ENCODE measurements at regions not wholly inside any gene's neighbourhood (a gene's known extent, or its start where the extent isn't known, plus 50 kb on each side); places are given as distances from the start of the nearest gene placed in this dataset.

DNA sequence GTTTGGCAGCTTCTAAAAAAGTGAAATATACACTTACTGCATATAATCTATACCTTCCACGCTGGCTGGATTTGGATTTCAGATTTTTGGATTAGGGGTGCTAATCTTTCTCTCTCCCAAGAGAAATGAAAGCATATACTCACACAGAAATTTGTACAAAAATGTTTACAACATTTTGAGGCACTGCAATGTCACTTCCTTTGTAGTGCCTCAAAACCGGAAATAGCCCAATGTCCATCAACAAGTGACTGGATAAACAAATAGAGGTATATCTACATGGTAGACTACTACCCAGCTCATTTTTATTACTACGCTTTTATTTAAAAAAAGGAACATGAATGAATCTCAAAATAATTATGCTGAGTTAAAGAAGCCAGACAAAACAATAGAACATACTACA lies 74.0 kb upstream of the MIER3 start:
- ATAC-seq = no peak
- Mint-ChIP-seq H3K9me3 (peaks cover 15% of the 10 kb centered on the region), H3K36me3 (no peaks in the 10 kb centered on the region), H3K4me1 (no peaks in the 10 kb centered on the region), H3K27ac (no peak overlapping the region), H3K4me3 (no peak overlapping the region), H3K27me3 (ENCODE audit: low read depth) (no peaks in the 10 kb centered on the region)
- ChIA-PET CTCF (no interaction called here), POLR2A (no interaction called here)
- no peak for DNase-seq (ENCODE audit: low spot score)
- TF ChIP-seq, protein P1, sequence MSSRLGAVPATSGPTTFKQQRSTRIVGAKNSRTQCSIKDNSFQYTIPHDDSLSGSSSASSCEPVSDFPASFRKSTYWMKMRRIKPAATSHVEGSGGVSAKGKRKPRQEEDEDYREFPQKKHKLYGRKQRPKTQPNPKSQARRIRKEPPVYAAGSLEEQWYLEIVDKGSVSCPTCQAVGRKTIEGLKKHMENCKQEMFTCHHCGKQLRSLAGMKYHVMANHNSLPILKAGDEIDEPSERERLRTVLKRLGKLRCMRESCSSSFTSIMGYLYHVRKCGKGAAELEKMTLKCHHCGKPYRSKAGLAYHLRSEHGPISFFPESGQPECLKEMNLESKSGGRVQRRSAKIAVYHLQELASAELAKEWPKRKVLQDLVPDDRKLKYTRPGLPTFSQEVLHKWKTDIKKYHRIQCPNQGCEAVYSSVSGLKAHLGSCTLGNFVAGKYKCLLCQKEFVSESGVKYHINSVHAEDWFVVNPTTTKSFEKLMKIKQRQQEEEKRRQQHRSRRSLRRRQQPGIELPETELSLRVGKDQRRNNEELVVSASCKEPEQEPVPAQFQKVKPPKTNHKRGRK (CRISPR knock-in tag; IDR thresholded peaks at IDR 0.05; ENCODE audit: borderline replicate concordance) = no peak

DNA sequence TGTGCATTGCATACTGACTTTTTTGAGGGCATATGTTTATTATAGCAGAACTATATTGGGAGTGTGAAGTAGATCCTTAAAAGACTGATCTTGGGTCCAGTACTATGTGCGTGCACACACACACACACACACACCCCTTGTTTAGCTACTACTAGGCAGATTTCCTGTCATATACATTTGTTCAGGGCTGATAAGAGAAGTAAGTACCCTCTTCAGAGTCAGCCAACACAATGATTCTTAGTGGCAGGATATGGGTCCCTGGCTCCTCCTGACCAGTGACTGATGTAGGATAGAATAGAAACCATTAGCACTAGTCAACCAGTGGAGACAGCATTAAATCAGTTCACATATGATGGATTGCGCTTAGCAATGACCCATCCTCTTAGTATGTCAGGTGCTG lies 76.2 kb upstream of the MIER3 start:
- no peak for ATAC-seq
- H3K27me3 Mint-ChIP-seq (ENCODE audit: low read depth) = no peaks in the 10 kb centered on the region
- no peak for DNase-seq (ENCODE audit: low spot score)
- no peak overlapping the region for H3K27ac Mint-ChIP-seq
- ChIA-PET POLR2A (no interaction called here), CTCF (no interaction called here)
- no peaks in the 10 kb centered on the region for H3K4me1 Mint-ChIP-seq
- no peaks in the 10 kb centered on the region for H3K36me3 Mint-ChIP-seq
- peaks cover 15% of the 10 kb centered on the region for H3K9me3 Mint-ChIP-seq
- TF ChIP-seq ZNF416 (CRISPR knock-in tag; IDR thresholded peaks at IDR 0.05) (no peak), RORB (CRISPR knock-in tag; IDR thresholded peaks at IDR 0.05) (no peak), GTF2I (CRISPR knock-in tag; conservative IDR thresholded peaks at IDR 0.05) (no peak), NFYB (CRISPR knock-in tag; conservative IDR thresholded peaks at IDR 0.05; ENCODE audit: low read depth) (no peak), SOX15 (CRISPR knock-in tag; IDR thresholded peaks at IDR 0.05) (no peak), GRHL2 (CRISPR knock-in tag; IDR thresholded peaks at IDR 0.05; ENCODE audit: insufficient replicate concordance, severe bottlenecking) (no peak)
- TF ChIP-seq, protein P2, sequence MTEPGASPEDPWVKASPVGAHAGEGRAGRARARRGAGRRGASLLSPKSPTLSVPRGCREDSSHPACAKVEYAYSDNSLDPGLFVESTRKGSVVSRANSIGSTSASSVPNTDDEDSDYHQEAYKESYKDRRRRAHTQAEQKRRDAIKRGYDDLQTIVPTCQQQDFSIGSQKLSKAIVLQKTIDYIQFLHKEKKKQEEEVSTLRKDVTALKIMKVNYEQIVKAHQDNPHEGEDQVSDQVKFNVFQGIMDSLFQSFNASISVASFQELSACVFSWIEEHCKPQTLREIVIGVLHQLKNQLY (CRISPR knock-in tag; IDR thresholded peaks at IDR 0.05) = no peak
- TF ChIP-seq, protein P3, sequence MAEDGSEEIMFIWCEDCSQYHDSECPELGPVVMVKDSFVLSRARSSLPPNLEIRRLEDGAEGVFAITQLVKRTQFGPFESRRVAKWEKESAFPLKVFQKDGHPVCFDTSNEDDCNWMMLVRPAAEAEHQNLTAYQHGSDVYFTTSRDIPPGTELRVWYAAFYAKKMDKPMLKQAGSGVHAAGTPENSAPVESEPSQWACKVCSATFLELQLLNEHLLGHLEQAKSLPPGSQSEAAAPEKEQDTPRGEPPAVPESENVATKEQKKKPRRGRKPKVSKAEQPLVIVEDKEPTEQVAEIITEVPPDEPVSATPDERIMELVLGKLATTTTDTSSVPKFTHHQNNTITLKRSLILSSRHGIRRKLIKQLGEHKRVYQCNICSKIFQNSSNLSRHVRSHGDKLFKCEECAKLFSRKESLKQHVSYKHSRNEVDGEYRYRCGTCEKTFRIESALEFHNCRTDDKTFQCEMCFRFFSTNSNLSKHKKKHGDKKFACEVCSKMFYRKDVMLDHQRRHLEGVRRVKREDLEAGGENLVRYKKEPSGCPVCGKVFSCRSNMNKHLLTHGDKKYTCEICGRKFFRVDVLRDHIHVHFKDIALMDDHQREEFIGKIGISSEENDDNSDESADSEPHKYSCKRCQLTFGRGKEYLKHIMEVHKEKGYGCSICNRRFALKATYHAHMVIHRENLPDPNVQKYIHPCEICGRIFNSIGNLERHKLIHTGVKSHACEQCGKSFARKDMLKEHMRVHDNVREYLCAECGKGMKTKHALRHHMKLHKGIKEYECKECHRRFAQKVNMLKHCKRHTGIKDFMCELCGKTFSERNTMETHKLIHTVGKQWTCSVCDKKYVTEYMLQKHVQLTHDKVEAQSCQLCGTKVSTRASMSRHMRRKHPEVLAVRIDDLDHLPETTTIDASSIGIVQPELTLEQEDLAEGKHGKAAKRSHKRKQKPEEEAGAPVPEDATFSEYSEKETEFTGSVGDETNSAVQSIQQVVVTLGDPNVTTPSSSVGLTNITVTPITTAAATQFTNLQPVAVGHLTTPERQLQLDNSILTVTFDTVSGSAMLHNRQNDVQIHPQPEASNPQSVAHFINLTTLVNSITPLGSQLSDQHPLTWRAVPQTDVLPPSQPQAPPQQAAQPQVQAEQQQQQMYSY (CRISPR knock-in tag; IDR thresholded peaks at IDR 0.05) = no peak
- TF ChIP-seq, protein P4, sequence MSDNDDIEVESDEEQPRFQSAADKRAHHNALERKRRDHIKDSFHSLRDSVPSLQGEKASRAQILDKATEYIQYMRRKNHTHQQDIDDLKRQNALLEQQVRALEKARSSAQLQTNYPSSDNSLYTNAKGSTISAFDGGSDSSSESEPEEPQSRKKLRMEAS (CRISPR knock-in tag; IDR thresholded peaks at IDR 0.05) = no peak
- TF ChIP-seq, protein P5, sequence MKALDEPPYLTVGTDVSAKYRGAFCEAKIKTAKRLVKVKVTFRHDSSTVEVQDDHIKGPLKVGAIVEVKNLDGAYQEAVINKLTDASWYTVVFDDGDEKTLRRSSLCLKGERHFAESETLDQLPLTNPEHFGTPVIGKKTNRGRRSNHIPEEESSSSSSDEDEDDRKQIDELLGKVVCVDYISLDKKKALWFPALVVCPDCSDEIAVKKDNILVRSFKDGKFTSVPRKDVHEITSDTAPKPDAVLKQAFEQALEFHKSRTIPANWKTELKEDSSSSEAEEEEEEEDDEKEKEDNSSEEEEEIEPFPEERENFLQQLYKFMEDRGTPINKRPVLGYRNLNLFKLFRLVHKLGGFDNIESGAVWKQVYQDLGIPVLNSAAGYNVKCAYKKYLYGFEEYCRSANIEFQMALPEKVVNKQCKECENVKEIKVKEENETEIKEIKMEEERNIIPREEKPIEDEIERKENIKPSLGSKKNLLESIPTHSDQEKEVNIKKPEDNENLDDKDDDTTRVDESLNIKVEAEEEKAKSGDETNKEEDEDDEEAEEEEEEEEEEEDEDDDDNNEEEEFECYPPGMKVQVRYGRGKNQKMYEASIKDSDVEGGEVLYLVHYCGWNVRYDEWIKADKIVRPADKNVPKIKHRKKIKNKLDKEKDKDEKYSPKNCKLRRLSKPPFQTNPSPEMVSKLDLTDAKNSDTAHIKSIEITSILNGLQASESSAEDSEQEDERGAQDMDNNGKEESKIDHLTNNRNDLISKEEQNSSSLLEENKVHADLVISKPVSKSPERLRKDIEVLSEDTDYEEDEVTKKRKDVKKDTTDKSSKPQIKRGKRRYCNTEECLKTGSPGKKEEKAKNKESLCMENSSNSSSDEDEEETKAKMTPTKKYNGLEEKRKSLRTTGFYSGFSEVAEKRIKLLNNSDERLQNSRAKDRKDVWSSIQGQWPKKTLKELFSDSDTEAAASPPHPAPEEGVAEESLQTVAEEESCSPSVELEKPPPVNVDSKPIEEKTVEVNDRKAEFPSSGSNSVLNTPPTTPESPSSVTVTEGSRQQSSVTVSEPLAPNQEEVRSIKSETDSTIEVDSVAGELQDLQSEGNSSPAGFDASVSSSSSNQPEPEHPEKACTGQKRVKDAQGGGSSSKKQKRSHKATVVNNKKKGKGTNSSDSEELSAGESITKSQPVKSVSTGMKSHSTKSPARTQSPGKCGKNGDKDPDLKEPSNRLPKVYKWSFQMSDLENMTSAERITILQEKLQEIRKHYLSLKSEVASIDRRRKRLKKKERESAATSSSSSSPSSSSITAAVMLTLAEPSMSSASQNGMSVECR (CRISPR knock-in tag; IDR thresholded peaks at IDR 0.05; ENCODE audit: borderline replicate concordance) = no peak
- no peak overlapping the region for H3K4me3 Mint-ChIP-seq

DNA sequence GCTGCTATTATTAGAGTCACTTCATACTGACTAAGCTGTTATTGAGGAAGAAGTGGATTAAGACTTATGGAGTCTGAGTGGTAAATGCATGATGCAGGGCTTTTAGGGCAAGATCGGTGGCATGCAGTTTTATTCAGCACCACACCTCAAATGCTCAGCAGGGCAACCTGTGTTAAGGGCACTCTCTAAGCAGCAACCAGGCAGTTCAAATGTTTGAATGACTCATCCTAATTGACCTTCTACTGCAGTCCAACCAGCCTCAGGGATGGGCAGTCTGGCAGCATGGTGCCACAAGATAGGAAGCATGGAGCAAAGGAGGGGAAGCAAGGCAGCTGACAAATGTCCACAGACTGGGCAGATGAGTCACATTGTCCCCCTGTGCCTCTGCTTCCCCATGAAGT lies 80.2 kb upstream of the MIER3 start:
- POLR2A ChIA-PET = no interaction called here
- H3K4me1 Mint-ChIP-seq = peaks cover 8% of the 10 kb centered on the region
- H3K4me3 Mint-ChIP-seq = no peak overlapping the region
- no peaks in the 10 kb centered on the region for H3K27me3 Mint-ChIP-seq (ENCODE audit: low read depth)
- no peaks in the 10 kb centered on the region for H3K36me3 Mint-ChIP-seq
- H3K9me3 Mint-ChIP-seq = no peaks in the 10 kb centered on the region
- TF ChIP-seq NR3C1 (CRISPR knock-in tag; conservative IDR thresholded peaks at IDR 0.05; ENCODE audit: low read depth) (no peak), RELA (CRISPR knock-in tag; IDR thresholded peaks at IDR 0.05; ENCODE audit: borderline replicate concordance) (no peak)
- TF ChIP-seq, protein P6, sequence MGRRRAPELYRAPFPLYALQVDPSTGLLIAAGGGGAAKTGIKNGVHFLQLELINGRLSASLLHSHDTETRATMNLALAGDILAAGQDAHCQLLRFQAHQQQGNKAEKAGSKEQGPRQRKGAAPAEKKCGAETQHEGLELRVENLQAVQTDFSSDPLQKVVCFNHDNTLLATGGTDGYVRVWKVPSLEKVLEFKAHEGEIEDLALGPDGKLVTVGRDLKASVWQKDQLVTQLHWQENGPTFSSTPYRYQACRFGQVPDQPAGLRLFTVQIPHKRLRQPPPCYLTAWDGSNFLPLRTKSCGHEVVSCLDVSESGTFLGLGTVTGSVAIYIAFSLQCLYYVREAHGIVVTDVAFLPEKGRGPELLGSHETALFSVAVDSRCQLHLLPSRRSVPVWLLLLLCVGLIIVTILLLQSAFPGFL (CRISPR knock-in tag; IDR thresholded peaks at IDR 0.05; ENCODE audit: borderline replicate concordance) = no peak
- TF ChIP-seq, protein P7, sequence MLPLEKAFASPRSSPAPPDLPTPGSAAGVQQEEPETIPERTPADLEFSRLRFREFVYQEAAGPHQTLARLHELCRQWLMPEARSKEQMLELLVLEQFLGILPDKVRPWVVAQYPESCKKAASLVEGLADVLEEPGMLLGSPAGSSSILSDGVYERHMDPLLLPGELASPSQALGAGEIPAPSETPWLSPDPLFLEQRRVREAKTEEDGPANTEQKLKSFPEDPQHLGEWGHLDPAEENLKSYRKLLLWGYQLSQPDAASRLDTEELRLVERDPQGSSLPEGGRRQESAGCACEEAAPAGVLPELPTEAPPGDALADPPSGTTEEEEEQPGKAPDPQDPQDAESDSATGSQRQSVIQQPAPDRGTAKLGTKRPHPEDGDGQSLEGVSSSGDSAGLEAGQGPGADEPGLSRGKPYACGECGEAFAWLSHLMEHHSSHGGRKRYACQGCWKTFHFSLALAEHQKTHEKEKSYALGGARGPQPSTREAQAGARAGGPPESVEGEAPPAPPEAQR (CRISPR knock-in tag; IDR thresholded peaks at IDR 0.05) = no peak
- DNase-seq (ENCODE audit: low spot score) (no peak), ATAC-seq (no peak)
- no peak overlapping the region for H3K27ac Mint-ChIP-seq
- CTCF ChIA-PET = no interaction called here

All from WTC11 (cell line).